OCI-LY3 (cell line): ENCODE measurements at regions not wholly inside any gene's neighbourhood (a gene's known extent, or its start where the extent isn't known, plus 50 kb on each side); places are given as distances from the start of the nearest gene placed in this dataset.

ENCODE experiments used
- EZH2phosphoT487 ChIP-seq: fragments of 200-600 bp; shearing (Covaris generic); IDR thresholded peaks from 2 replicates; pipeline ENCODE4 v1.6.1; 2018; ENCODE audit warnings: antibody characterized with exemption, mixed run types, low read depth
- TF ChIP-seq, protein P1 (sequence below): fragments of 200-600, 300-600 bp; sonication (generic); IDR thresholded peaks from 2 replicates; pipeline ENCODE4 v1.5.1; 2014; ENCODE audit warnings: antibody characterized with exemption, low read length, low read depth

DNA sequence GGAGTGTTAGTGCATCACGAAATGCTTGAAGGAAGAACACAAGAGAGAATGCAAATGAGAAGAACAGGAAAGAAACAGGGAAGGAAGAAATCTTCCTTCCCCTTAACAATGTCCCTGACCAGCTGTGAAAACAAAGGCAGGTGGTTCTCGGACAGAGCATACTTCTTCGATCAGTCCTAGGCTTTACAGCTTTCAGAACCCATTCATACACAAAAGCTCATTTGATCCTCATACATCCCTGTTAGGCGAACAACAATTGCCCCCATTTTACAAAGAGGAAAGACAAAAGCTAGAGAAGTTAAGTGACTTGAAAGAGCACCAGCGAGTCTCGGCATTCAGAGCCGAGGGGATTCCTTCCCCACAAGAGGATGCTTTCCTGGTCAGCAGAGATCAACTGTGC lies 57.2 kb upstream of the LRRC55 start:
- TF ChIP-seq, protein P1, sequence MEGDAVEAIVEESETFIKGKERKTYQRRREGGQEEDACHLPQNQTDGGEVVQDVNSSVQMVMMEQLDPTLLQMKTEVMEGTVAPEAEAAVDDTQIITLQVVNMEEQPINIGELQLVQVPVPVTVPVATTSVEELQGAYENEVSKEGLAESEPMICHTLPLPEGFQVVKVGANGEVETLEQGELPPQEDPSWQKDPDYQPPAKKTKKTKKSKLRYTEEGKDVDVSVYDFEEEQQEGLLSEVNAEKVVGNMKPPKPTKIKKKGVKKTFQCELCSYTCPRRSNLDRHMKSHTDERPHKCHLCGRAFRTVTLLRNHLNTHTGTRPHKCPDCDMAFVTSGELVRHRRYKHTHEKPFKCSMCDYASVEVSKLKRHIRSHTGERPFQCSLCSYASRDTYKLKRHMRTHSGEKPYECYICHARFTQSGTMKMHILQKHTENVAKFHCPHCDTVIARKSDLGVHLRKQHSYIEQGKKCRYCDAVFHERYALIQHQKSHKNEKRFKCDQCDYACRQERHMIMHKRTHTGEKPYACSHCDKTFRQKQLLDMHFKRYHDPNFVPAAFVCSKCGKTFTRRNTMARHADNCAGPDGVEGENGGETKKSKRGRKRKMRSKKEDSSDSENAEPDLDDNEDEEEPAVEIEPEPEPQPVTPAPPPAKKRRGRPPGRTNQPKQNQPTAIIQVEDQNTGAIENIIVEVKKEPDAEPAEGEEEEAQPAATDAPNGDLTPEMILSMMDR, result no peak
- TF ChIP-seq EZH2phosphoT487, result no peak
